ENCODE measurements at regions not wholly inside any gene's neighbourhood (a gene's known extent, or its start where the extent isn't known, plus 50 kb on each side); places are given as distances from the start of the nearest gene placed in this dataset.

DNA sequence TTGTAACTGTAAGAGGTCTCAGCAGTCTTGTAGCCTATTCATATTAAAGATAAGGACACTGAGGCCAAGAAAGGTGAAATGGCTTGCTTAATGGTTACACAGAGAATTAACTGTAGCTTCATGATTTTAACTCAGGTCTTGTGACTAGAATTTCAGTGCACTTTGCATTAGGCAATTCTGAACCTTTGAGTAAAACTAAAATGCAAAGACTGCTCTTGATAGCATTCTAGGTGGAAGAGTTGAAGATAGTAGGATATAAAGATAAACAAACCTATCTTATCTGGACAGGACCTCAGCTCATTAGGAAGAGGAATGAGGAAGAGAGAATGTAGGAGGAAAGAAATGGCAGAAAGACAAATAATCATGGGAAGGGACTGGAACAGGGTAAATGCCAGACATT lies 68.6 kb upstream of the RGL1 start:
- intact Hi-C loops (cut with micrococcal nuclease; ENCODE audit: unreplicated experiment) = loop anchor here (10.0 kb wide), 1 partner anchor 108 kb away; no protein-coding TSS in a partner anchor
- H3K4me2 ChIP-seq (ENCODE audit: low read depth, low read length) = no peak overlapping the region

More for the DNA sequence above, 68.6 kb upstream of the RGL1 start:
- in situ Hi-C loops (cut with HindIII; ENCODE audit: extremely low pct_ligation_motif_present, low pct_unique_long_range_greater_than_20kb) = no loop called here
- Histone ChIP-seq H2AFZ (ENCODE audit: low read length) (no peak overlapping the region), H3K79me2 (ENCODE audit: insufficient read depth, low read length) (no peaks in the 10 kb centered on the region), H3K4me3 (replicated peaks in 1 of 3; ENCODE audit: insufficient read depth in 1 of 3, low read depth in 2 of 3, low read length in 3 of 3) (no peak overlapping the region), H3K27me3 (ENCODE audit: control insufficient read depth in 1 of 2, insufficient read depth in 2 of 2, low read length in 2 of 2) (no peaks in the 10 kb centered on the region), H4K20me1 (ENCODE audit: insufficient read depth, low read length) (no peaks in the 10 kb centered on the region), H3K27ac (ENCODE audit: extremely low read length, insufficient read depth, low read length) (no peak overlapping the region), H3K36me3 (replicated peaks in 1 of 2; ENCODE audit: control insufficient read depth in 1 of 2, insufficient read depth in 2 of 2, low read length in 2 of 2) (no peaks in the 10 kb centered on the region), H3K9ac (ENCODE audit: insufficient read depth, low read depth, low read length) (no peak overlapping the region), H3K4me1 (ENCODE audit: insufficient read depth, low read length) (peaks cover 34% of the 10 kb centered on the region), H3K9me3 (ENCODE audit: low read length) (no peaks in the 10 kb centered on the region)
- no peak for DNase-seq (ENCODE audit: low spot score)
- TF ChIP-seq CCDC6 (CRISPR knock-in tag; IDR thresholded peaks at IDR 0.05) = no peak
- TF ChIP-seq ZFP82 (CRISPR knock-in tag; IDR thresholded peaks at IDR 0.05; ENCODE audit: borderline replicate concordance) = no peak
- no peak for TF ChIP-seq PCBP2 (optimal IDR thresholded peaks at IDR 0.05; ENCODE audit: low read depth, low read length, poor library complexity, severe bottlenecking)
- TF ChIP-seq CBFB (CRISPR knock-in tag; IDR thresholded peaks at IDR 0.05) = no peak
- TF ChIP-seq, protein P1, sequence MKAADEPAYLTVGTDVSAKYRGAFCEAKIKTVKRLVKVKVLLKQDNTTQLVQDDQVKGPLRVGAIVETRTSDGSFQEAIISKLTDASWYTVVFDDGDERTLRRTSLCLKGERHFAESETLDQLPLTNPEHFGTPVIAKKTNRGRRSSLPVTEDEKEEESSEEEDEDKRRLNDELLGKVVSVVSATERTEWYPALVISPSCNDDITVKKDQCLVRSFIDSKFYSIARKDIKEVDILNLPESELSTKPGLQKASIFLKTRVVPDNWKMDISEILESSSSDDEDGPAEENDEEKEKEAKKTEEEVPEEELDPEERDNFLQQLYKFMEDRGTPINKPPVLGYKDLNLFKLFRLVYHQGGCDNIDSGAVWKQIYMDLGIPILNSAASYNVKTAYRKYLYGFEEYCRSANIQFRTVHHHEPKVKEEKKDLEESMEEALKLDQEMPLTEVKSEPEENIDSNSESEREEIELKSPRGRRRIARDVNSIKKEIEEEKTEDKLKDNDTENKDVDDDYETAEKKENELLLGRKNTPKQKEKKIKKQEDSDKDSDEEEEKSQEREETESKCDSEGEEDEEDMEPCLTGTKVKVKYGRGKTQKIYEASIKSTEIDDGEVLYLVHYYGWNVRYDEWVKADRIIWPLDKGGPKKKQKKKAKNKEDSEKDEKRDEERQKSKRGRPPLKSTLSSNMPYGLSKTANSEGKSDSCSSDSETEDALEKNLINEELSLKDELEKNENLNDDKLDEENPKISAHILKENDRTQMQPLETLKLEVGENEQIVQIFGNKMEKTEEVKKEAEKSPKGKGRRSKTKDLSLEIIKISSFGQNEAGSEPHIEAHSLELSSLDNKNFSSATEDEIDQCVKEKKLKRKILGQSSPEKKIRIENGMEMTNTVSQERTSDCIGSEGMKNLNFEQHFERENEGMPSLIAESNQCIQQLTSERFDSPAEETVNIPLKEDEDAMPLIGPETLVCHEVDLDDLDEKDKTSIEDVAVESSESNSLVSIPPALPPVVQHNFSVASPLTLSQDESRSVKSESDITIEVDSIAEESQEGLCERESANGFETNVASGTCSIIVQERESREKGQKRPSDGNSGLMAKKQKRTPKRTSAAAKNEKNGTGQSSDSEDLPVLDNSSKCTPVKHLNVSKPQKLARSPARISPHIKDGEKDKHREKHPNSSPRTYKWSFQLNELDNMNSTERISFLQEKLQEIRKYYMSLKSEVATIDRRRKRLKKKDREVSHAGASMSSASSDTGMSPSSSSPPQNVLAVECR (CRISPR knock-in tag; IDR thresholded peaks at IDR 0.05; ENCODE audit: borderline replicate concordance) = no peak
- TF ChIP-seq HDAC6 (IDR thresholded peaks at IDR 0.05; ENCODE audit: low read depth, low read length) = no peak
- TF ChIP-seq, protein P2, sequence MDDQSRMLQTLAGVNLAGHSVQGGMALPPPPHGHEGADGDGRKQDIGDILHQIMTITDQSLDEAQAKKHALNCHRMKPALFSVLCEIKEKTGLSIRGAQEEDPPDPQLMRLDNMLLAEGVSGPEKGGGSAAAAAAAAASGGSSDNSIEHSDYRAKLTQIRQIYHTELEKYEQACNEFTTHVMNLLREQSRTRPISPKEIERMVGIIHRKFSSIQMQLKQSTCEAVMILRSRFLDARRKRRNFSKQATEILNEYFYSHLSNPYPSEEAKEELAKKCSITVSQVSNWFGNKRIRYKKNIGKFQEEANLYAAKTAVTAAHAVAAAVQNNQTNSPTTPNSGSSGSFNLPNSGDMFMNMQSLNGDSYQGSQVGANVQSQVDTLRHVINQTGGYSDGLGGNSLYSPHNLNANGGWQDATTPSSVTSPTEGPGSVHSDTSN (CRISPR knock-in tag; IDR thresholded peaks at IDR 0.05; ENCODE audit: borderline replicate concordance) = no peak
- ATAC-seq = no peak
- CTCF ChIA-PET (ENCODE audit: low intra/inter-chr PET ratio, low total read pairs) = no interaction called here
- FAIRE-seq = no peak
- no TSS peak for BruUV-seq (replicated peaks)
- POLR2A ChIA-PET = no interaction called here

All from HepG2 (cell line).